GM19438 (cell line): ENCODE measurements at regions not wholly inside any gene's neighbourhood (a gene's known extent, or its start where the extent isn't known, plus 50 kb on each side); places are given as distances from the start of the nearest gene placed in this dataset.

ENCODE experiments used
- ATAC-seq: cut with Tn5 transposase; IDR thresholded peaks from one replicate; pipeline ENCODE4 v1.9.1; 2021; ENCODE audit warnings: low read depth; ENCODE audit not compliant: unreplicated experiment

DNA sequence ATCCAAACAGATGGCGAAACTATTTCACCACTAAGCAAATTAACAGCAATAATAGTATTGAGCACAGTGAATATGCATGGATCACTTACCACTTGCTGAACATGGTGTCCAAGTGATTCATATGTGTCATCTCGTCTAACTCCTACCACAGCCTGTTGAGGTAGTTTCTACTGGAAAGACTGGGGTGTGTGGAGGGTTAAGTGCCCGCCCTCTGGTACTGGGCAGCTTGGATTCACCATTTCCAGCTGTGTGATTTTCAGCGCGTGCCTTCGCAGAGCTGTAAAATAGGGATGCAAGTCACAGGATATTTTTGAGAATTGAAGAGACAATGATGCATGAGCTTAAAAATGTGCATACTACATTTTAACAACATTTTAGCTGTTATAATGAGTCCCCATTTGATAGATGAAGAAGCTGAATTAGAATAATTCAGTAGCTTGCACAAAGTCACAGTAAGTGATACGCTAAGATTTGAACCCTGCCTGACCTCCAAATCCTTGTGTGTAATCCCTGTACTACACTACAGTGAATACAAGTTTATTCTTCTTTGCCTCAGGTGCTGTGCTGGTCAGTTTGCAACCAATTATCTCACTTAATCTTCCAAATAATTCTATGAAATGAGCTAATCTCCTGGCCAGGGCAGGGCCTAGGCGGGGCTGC, 75.2 kb upstream of the SIX2 start:
- ATAC-seq, result no peak

GRCh38 chr2:45083175-45083574, 73.9 kb upstream of the SIX2 start:
- ATAC-seq, result no peak

DNA sequence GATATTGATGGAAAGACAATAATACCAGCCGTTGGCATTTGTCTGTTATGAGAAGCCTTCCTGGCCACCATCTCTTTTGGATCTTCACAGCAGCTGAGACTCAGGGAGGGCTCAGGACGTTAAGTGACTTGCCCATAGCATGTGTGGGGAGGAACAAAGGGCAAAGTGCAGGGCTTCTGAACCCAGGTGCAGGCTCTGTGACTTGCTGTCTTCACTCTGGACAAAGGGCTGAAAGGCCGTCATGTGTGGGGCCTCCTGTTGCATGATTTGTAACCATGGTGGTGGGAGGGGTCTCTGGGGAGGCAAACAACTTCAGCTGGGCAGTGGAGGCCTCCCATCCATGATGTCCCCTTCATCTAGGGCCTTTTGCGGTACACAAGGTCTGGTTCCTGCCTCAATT, 65.5 kb upstream of the SIX2 start:
- ATAC-seq, result no peak

DNA sequence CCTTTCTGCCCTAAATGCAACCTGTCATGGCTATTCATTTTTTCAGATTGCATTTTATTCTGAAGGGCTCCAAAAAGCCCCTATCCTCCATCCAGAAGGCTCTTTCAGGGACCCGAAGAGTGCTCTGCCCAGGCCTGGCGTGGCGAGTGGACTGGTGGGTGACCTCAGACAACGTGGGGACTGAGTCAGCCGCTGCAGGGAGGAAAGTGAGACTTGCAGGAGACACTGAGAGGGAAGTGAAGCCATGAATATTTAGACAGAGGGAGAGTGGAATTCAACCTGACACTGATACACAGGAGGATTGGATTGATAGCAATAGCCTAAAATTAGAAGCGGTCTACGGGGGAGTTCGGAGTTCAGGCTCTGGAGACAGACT, 63.6 kb upstream of the SIX2 start:
- ATAC-seq, result no peak

DNA sequence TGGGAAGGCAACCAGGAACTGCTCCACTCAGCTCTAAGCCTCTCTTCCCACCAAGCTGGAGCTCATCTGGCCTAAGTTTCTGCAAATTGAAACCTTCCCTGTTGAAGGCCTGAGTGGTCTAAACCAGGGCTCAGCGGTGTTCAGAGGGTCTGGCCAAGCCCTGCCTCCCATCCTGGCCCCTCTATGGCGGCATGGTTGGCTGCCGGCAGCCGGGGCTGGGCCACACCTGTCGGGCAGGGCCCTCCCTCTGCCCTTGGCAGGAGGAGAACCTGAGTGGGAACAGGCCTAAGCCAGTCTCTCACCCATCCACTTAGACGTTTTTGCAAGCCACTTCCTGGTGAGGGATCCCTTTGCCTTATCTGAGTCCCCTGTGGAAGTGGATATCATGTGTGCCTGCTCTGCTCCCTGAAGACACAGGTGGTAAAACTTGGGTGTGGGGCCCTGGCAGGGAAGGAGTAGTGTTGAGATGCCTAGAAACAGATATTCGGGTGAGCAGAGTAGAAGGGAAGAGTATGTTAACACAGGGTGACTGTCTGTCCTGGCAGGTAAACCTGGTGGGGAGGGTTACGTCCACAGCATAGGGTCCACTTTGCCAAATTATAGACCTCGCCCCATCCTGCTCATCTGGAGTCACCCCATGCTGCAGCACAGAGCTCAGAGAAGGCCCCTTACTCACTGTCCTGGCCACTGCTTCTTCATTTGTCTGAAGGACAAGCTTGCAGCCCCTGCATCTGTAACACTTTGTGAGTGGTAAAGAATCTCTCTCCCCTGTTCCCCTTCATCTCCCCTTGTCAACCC, 63.0 kb upstream of the SIX2 start:
- no peak for ATAC-seq

DNA sequence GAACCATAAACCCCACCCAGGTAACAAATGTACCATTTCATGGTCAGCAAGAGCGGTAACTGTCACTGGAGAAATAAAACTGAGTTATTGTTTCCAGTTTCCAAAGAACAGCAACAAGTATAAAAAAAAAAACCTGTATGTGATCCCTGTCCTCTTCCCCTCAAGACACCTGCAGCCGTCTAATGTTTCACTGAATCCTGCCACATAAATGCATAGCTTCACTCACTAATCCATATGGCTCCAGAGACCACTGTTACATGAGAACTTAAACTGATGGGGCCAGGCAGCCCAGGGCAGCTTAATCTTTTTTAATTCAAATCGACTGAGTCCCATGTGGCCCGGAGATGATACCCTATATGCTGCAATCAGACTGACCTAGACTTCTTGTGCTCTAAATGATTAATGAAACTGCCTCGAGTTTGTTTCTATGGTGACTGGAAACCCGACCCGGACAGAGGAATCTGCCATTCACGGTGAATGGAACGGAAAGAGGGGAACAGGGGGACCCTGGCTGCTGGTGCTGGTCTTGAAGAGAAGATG, 60.9 kb upstream of the SIX2 start:
- no peak for ATAC-seq

DNA sequence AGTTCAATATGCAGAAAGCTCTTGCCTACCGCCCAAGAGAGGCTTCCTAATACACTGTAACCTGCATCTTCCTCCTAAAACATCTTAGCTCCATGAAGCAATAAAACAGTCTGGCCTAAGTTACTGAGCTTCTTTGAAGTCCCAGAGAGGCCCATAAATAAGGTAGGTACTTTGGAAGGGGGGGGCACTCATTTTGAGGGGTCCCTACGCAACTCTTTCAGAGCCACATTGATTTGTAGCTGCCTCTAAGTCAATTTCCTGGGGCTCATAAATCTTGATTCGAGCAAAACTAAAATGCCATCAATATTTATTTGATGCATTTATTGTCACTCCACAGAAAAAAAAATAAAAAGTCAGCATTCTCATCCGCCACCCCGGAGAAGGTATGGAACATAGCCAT, 60.4 kb upstream of the SIX2 start:
- no peak for ATAC-seq

DNA sequence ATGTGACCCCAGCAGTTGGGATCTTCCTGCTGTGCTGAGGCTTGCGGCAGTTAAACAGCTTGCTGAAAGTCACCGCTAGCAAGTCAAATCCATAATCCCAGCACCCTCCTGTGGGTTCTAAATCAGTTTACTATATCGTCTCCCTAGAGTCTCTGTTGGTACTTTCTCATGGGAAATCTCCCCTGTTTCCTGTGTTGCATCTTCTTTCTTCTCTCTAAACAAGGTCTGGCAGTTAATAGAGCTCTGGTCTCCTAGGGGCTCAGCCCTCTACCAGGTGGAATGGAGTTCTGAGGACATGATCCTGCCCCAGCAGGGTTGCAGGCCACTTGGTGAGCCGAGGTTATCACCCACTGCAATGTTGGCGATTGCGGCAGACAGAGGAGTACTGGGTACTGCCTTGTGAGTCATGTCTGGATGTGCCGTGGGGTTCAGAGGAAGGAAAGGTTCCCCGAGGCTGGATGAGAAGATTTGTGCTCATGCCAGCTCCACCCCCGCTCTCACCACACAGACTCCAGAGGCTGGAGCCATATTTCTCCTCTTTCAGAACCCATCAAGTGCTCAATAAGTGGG, 59.4 kb upstream of the SIX2 start:
- ATAC-seq, result no peak

GRCh38 chr2:45067859-45068570, 58.8 kb upstream of the SIX2 start:
- ATAC-seq, result no peak
